Transverse colon (tissue), 3 donors: ENCODE measurements at regions not wholly inside any gene's neighbourhood (a gene's known extent, or its start where the extent isn't known, plus 50 kb on each side); places are given as distances from the start of the nearest gene placed in this dataset.

Experiments used
- POLR2A ChIP-seq: fragments of 450-650 bp; IDR thresholded peaks from one replicate; pipeline ENCODE4 v1.6.1; 2016; ENCODE audit warnings: antibody characterized with exemption, mild to moderate bottlenecking, moderate library complexity
- TF ChIP-seq, protein P1 (sequence below), 5 experiments: fragments of 200-600 bp in 3 of 5; fragments of 450-650 bp in 2 of 5; sonication (generic) in 3 of 5; IDR thresholded peaks; 1 replicate in 2 of 5; 2 replicates in 3 of 5; pipeline ENCODE4 v1.5.1; 2016 to 2017; ENCODE audit warnings: antibody characterized with exemption in 5 of 5, inconsistent platforms in 3 of 5, mild to moderate bottlenecking in 2 of 5, moderate library complexity in 1 of 5

- TF ChIP-seq, protein P1, sequence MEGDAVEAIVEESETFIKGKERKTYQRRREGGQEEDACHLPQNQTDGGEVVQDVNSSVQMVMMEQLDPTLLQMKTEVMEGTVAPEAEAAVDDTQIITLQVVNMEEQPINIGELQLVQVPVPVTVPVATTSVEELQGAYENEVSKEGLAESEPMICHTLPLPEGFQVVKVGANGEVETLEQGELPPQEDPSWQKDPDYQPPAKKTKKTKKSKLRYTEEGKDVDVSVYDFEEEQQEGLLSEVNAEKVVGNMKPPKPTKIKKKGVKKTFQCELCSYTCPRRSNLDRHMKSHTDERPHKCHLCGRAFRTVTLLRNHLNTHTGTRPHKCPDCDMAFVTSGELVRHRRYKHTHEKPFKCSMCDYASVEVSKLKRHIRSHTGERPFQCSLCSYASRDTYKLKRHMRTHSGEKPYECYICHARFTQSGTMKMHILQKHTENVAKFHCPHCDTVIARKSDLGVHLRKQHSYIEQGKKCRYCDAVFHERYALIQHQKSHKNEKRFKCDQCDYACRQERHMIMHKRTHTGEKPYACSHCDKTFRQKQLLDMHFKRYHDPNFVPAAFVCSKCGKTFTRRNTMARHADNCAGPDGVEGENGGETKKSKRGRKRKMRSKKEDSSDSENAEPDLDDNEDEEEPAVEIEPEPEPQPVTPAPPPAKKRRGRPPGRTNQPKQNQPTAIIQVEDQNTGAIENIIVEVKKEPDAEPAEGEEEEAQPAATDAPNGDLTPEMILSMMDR (IDR thresholded peaks at IDR 0.05): no peak
- TF ChIP-seq POLR2A: no peak
Measured at GRCh38 chr9:86572904-86573303, 218.7 kb upstream of the TUT7 start.
